ENCODE measurements at regions not wholly inside any gene's neighbourhood (a gene's known extent, or its start where the extent isn't known, plus 50 kb on each side); places are given as distances from the start of the nearest gene placed in this dataset.

DNA sequence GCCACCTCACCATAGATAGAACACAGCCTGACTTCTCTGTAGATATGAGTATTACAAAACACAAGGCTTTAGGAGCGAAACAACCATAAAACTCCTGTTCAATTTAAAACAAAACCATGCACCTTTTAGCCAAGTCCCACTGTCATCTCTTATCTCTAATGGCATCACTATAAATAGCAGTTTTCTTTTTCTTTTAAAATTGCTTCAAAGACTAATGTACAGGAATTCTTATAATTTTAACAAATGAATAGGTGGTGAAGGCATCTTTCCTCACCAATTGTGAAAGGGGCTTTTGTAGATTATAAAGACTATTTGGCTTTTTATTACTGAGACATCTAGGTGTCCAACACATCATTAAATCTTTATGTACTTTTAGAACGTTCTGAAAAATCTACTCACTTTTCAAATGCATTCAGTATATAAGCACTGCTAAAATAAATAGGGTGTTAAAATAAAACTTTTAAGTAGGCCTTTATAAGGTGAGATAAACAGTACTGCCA lies 205.7 kb upstream of the GRM3 start:
- no peak for TF ChIP-seq POLR2AphosphoS5 (IDR thresholded peaks at IDR 0.05)
- no peak for TF ChIP-seq POLR2A (IDR thresholded peaks at IDR 0.05)
- no peak for TF ChIP-seq EP300 (IDR thresholded peaks at IDR 0.05; ENCODE audit: low read depth)
- TF ChIP-seq, protein P1, sequence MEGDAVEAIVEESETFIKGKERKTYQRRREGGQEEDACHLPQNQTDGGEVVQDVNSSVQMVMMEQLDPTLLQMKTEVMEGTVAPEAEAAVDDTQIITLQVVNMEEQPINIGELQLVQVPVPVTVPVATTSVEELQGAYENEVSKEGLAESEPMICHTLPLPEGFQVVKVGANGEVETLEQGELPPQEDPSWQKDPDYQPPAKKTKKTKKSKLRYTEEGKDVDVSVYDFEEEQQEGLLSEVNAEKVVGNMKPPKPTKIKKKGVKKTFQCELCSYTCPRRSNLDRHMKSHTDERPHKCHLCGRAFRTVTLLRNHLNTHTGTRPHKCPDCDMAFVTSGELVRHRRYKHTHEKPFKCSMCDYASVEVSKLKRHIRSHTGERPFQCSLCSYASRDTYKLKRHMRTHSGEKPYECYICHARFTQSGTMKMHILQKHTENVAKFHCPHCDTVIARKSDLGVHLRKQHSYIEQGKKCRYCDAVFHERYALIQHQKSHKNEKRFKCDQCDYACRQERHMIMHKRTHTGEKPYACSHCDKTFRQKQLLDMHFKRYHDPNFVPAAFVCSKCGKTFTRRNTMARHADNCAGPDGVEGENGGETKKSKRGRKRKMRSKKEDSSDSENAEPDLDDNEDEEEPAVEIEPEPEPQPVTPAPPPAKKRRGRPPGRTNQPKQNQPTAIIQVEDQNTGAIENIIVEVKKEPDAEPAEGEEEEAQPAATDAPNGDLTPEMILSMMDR (IDR thresholded peaks at IDR 0.05): no peak
- in situ Hi-C loops (cut with MboI; ENCODE audit: low pct_ligation_motif_present in 1 of 4, low pct_unique_long_range_greater_than_20kb in 1 of 4, low sequenced_read_pairs in 3 of 4) (no loop called here), intact Hi-C loops (cut with DNase I; ENCODE audit: low total_unique reads) (no loop called here)
- Histone ChIP-seq H3K27me3 (no peaks in the 10 kb centered on the region), H3K27ac (no peak overlapping the region), H3K4me3 (no peak overlapping the region), H3K4me1 (no peaks in the 10 kb centered on the region), H3K36me3 (no peaks in the 10 kb centered on the region), H3K9me3 (no peaks in the 10 kb centered on the region)
- DNase-seq: no peak
- WGBS, 2 donors (ENCODE audit: low coverage in 1 of 2): 49 to 54% methylated on average over 2 of the region's 2 CpGs

- intact Hi-C loops (cut with DNase I; ENCODE audit: low total_unique reads) (no loop called here), in situ Hi-C loops (cut with MboI; ENCODE audit: low pct_ligation_motif_present in 1 of 4, low pct_unique_long_range_greater_than_20kb in 1 of 4, low sequenced_read_pairs in 3 of 4) (no loop called here)
- H3K9me3 ChIP-seq: no peaks in the 10 kb centered on the region
- no peak for DNase-seq
- no peak overlapping the region for H3K4me3 ChIP-seq
- no peak for TF ChIP-seq EP300 (IDR thresholded peaks at IDR 0.05; ENCODE audit: low read depth)
- no peak for TF ChIP-seq POLR2A (IDR thresholded peaks at IDR 0.05)
- no peak for TF ChIP-seq POLR2AphosphoS5 (IDR thresholded peaks at IDR 0.05)
- TF ChIP-seq, protein P1 (IDR thresholded peaks at IDR 0.05): no peak
- H3K36me3 ChIP-seq: no peaks in the 10 kb centered on the region
- H3K27ac ChIP-seq: no peak overlapping the region
- 67 to 80% methylated on average over 3 to 4 of the region's 4 CpGs for WGBS, 2 donors (ENCODE audit: low coverage in 1 of 2)
- H3K4me1 ChIP-seq: no peaks in the 10 kb centered on the region
- H3K27me3 ChIP-seq: no peaks in the 10 kb centered on the region
Observed at GRCh38 chr7:86431761-86432160, 211.9 kb upstream of the GRM3 start.

GRCh38 chr7:86411814-86412213 lies 231.9 kb upstream of the GRM3 start:
- WGBS, 2 donors (ENCODE audit: low coverage in 1 of 2): 40 to 47% methylated on average over 2 of the region's 2 CpGs
- intact Hi-C loops (cut with DNase I; ENCODE audit: low total_unique reads): no loop called here
- no peaks in the 10 kb centered on the region for H3K27me3 ChIP-seq
- H3K4me3 ChIP-seq: no peak overlapping the region
- no peaks in the 10 kb centered on the region for H3K4me1 ChIP-seq
- TF ChIP-seq POLR2AphosphoS5 (IDR thresholded peaks at IDR 0.05): no peak
- no peak for TF ChIP-seq POLR2A (IDR thresholded peaks at IDR 0.05)
- TF ChIP-seq, protein P1 (IDR thresholded peaks at IDR 0.05): no peak
- TF ChIP-seq EP300 (IDR thresholded peaks at IDR 0.05; ENCODE audit: low read depth): no peak
- no peak overlapping the region for H3K27ac ChIP-seq
- in situ Hi-C loops (cut with MboI; ENCODE audit: low pct_ligation_motif_present in 1 of 4, low pct_unique_long_range_greater_than_20kb in 1 of 4, low sequenced_read_pairs in 3 of 4): no loop called here
- H3K36me3 ChIP-seq: no peaks in the 10 kb centered on the region
- DNase-seq: no peak
- H3K9me3 ChIP-seq: no peaks in the 10 kb centered on the region

DNA sequence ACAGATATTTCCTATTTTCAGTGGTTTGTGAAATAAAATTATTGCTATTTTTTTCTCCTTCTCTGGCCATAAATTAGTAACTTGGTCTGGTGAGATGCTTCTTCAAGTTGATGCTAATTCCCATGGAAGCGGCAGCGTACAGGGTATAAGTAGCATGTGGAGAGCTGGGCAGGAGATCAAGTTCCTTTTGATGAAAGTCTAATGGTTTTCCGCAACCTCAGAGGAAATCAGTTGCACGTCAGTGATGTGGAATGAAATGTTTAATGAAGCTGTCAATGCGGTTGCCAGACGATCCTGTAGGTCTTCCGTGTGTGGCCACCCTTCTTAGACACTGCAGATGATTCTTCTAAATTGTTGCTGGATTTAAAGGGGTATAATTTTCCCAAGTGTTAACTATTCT lies 236.4 kb upstream of the GRM3 start:
- Histone ChIP-seq H3K27me3 (no peaks in the 10 kb centered on the region), H3K4me3 (no peak overlapping the region), H3K9me3 (no peaks in the 10 kb centered on the region), H3K36me3 (no peaks in the 10 kb centered on the region), H3K27ac (no peak overlapping the region), H3K4me1 (no peaks in the 10 kb centered on the region)
- in situ Hi-C loops (cut with MboI; ENCODE audit: low pct_ligation_motif_present in 1 of 4, low pct_unique_long_range_greater_than_20kb in 1 of 4, low sequenced_read_pairs in 3 of 4): no loop called here
- no peak for TF ChIP-seq POLR2A (IDR thresholded peaks at IDR 0.05)
- TF ChIP-seq EP300 (IDR thresholded peaks at IDR 0.05; ENCODE audit: low read depth): no peak
- TF ChIP-seq POLR2AphosphoS5 (IDR thresholded peaks at IDR 0.05): no peak
- TF ChIP-seq, protein P1 (IDR thresholded peaks at IDR 0.05): no peak
- 72 to 78% methylated on average over 7 of the region's 7 CpGs for WGBS, 2 donors (ENCODE audit: low coverage in 1 of 2)
- intact Hi-C loops (cut with DNase I; ENCODE audit: low total_unique reads): no loop called here
- DNase-seq: no peak
